Activated CD8-positive, alpha-beta memory T cell treated with anti-CD3 and anti-CD28 coated beads, Interleukin-2, amount 50 U/mL, for 48 hours (primary cell): ENCODE measurements at regions not wholly inside any gene's neighbourhood (a gene's known extent, or its start where the extent isn't known, plus 50 kb on each side); places are given as distances from the start of the nearest gene placed in this dataset.

ENCODE experiments used
- DNase-seq: peaks from one replicate; pipeline ENCODE4 v3.0.0-alpha.2; 2020

- no peak for DNase-seq
Observed at GRCh38 chr2:144240656-144241339, 279.1 kb downstream of the ZEB2 start.

GRCh38 chr2:144239726-144240125, 280.2 kb downstream of the ZEB2 start:
- DNase-seq: no peak

- no peak for DNase-seq
Observed at GRCh38 chr2:144239306-144239705, 280.6 kb downstream of the ZEB2 start.

GRCh38 chr2:144237830-144238627, 281.9 kb downstream of the ZEB2 start:
- no peak for DNase-seq

- no peak for DNase-seq
Observed at GRCh38 chr2:144237108-144237507, 282.8 kb downstream of the ZEB2 start.

- DNase-seq: no peak
Observed at GRCh38 chr2:144235050-144235449, 284.9 kb downstream of the ZEB2 start.

GRCh38 chr2:144234542-144234871, 285.4 kb downstream of the ZEB2 start:
- no peak for DNase-seq

- no peak for DNase-seq
Observed at GRCh38 chr2:144233733-144234541, 286.0 kb downstream of the ZEB2 start.

GRCh38 chr2:144233317-144233716, 286.6 kb downstream of the ZEB2 start:
- no peak for DNase-seq

GRCh38 chr2:144230448-144231085, 289.4 kb downstream of the ZEB2 start:
- DNase-seq: no peak

- no peak for DNase-seq
Observed at GRCh38 chr2:144230033-144230432, 289.9 kb downstream of the ZEB2 start.

GRCh38 chr2:144229296-144229695, 290.6 kb downstream of the ZEB2 start:
- DNase-seq: no peak

- DNase-seq: no peak
Observed at GRCh38 chr2:144227427-144228105, 292.4 kb downstream of the ZEB2 start.

GRCh38 chr2:144225076-144225475, 294.8 kb downstream of the ZEB2 start:
- DNase-seq: no peak

- no peak for DNase-seq
Observed at GRCh38 chr2:144224472-144224871, 295.4 kb downstream of the ZEB2 start.

- DNase-seq: no peak
Observed at GRCh38 chr2:144219979-144220378, 299.9 kb downstream of the ZEB2 start.

GRCh38 chr2:144217853-144218633, 301.9 kb downstream of the ZEB2 start:
- no peak for DNase-seq

- no peak for DNase-seq
Observed at GRCh38 chr2:144215701-144216675, 303.9 kb downstream of the ZEB2 start.

- no peak for DNase-seq
Observed at GRCh38 chr2:144215207-144215606, 304.7 kb downstream of the ZEB2 start.

- no peak for DNase-seq
Observed at GRCh38 chr2:144213797-144214196, 306.1 kb downstream of the ZEB2 start.

GRCh38 chr2:144211826-144212225, 308.1 kb downstream of the ZEB2 start:
- DNase-seq: no peak
